Renal cortex interstitium (tissue), 11 donors: ENCODE measurements at regions not wholly inside any gene's neighbourhood (a gene's known extent, or its start where the extent isn't known, plus 50 kb on each side); places are given as distances from the start of the nearest gene placed in this dataset.

ENCODE experiments used
- DNase-seq, 11 donors: peaks; one replicate each; pipeline ENCODE4 v3.0.0-alpha.2; 2013; ENCODE audit warnings: low read depth in 9 of 11, low spot score in 4 of 11; ENCODE audit errors: extremely low read depth in 1 of 11

- DNase-seq: no peak
Observed at GRCh38 chr11:90913131-90913668, 690.4 kb upstream of the CHORDC1 start.

GRCh38 chr11:90912631-90913030 lies 689.8 kb upstream of the CHORDC1 start:
- no peak for DNase-seq

GRCh38 chr11:90911192-90911591 lies 688.3 kb upstream of the CHORDC1 start:
- DNase-seq: no peak

- no peak for DNase-seq
Observed at GRCh38 chr11:90908074-90908473, 685.2 kb upstream of the CHORDC1 start.

- no peak for DNase-seq
Observed at GRCh38 chr11:90895850-90896249, 673.0 kb upstream of the CHORDC1 start.

- DNase-seq: no peak
Observed at GRCh38 chr11:90890347-90890746, 667.5 kb upstream of the CHORDC1 start.

GRCh38 chr11:90884181-90884580 lies 661.3 kb upstream of the CHORDC1 start:
- DNase-seq: no peak

- DNase-seq: no peak
Observed at GRCh38 chr11:90874986-90875385, 652.1 kb upstream of the CHORDC1 start.

- DNase-seq: no peak
Observed at GRCh38 chr11:90874281-90874680, 651.4 kb upstream of the CHORDC1 start.

GRCh38 chr11:90867416-90867815 lies 644.6 kb upstream of the CHORDC1 start:
- DNase-seq: no peak

- no peak for DNase-seq
Observed at GRCh38 chr11:90856790-90857189, 633.9 kb upstream of the CHORDC1 start.

- DNase-seq: no peak
Observed at GRCh38 chr11:90855531-90855930, 632.7 kb upstream of the CHORDC1 start.

- DNase-seq: no peak
Observed at GRCh38 chr11:90851196-90851595, 628.3 kb upstream of the CHORDC1 start.

- DNase-seq: no peak
Observed at GRCh38 chr11:90849312-90849711, 626.5 kb upstream of the CHORDC1 start.

- no peak for DNase-seq
Observed at GRCh38 chr11:90847268-90847886, 624.5 kb upstream of the CHORDC1 start.

- DNase-seq: no peak
Observed at GRCh38 chr11:90846628-90847027, 623.8 kb upstream of the CHORDC1 start.

- DNase-seq: no peak
Observed at GRCh38 chr11:90845799-90846198, 623.0 kb upstream of the CHORDC1 start.

GRCh38 chr11:90845126-90845525 lies 622.3 kb upstream of the CHORDC1 start:
- no peak for DNase-seq

- no peak for DNase-seq
Observed at GRCh38 chr11:90844041-90844440, 621.2 kb upstream of the CHORDC1 start.

- no peak for DNase-seq
Observed at GRCh38 chr11:90842681-90843080, 619.8 kb upstream of the CHORDC1 start.

- DNase-seq: peak in 3 of 11 donors; percentile 1 to 37 (median 16)
Observed at GRCh38 chr11:90840071-90840470, 617.2 kb upstream of the CHORDC1 start.
